ENCODE measurements at regions not wholly inside any gene's neighbourhood (a gene's known extent, or its start where the extent isn't known, plus 50 kb on each side); places are given as distances from the start of the nearest gene placed in this dataset.

DNA sequence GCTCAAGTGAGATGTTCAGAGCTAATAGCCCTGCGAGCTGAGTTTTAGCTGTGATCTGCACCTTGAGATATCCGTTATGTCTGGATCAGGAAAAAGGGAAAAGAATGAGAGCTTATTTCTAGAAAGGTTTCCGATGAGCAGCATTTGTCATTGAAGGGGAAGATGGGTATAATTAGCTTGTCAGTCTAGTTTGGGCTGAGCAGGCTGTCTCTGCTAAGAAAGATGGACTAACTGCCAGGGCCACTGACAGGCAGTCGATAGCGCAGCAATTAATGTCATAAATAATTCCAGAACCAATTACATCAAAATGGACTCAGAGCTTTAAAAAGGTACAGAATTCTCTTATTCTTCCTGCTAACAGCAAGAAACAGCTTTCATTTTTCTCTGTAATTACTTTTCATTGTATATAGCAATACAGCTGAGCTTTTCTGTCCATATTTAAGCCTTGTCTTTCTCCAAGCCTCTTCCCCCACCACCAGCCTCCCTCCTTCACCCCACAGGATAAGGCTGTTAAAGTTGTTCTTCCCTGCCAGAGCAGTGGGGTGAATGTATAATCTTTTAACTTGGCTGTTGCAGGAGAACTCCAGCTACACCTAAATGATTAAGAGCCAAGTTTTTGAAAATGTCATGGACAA lies 1006.5 kb downstream of the KCNMA1 start:
- Mint-ChIP-seq H3K9me3 (peaks cover 0 to 3% (median 3%) of the 10 kb centered on the region in 3 donors), H3K4me3 (no peak overlapping the region), H3K4me1 (peaks cover 0 to 4% (median 0%) of the 10 kb centered on the region in 3 donors), H3K27ac (no peak overlapping the region), H3K36me3 (no peaks in the 10 kb centered on the region), H3K27me3 (no peaks in the 10 kb centered on the region)
- DNase-seq (no peak), ATAC-seq (replicated peaks in 1 of 4) (no peak)
- CTCF ChIA-PET = no interaction called here
- Histone ChIP-seq H3K27ac (ENCODE audit: low read length) (no peak overlapping the region), H3K27me3 (replicated peaks in 1 of 2; ENCODE audit: control insufficient read depth in 2 of 2, extremely low read depth in 1 of 2, insufficient read depth in 2 of 2, low read length in 1 of 2) (no peaks in the 10 kb centered on the region), H3K4me1 (ENCODE audit: control insufficient read depth in 1 of 2, extremely low read depth in 1 of 2, insufficient read depth in 2 of 2, low read length in 2 of 2) (no peaks in the 10 kb centered on the region), H3K4me3 (ENCODE audit: control insufficient read depth in 1 of 2, extremely low read depth in 1 of 2, low read length in 1 of 2) (no peak overlapping the region), H3K9me3 (no peaks in the 10 kb centered on the region), H3K36me3 (ENCODE audit: control insufficient read depth in 2 of 2, extremely low read depth in 1 of 2, insufficient read depth in 1 of 2, low read length in 1 of 2) (no peaks in the 10 kb centered on the region)
- POLR2A ChIA-PET = no interaction called here
- 80% methylated on average over 4 of the region's 5 CpGs for WGBS (ENCODE audit: insufficient coverage)

DNA sequence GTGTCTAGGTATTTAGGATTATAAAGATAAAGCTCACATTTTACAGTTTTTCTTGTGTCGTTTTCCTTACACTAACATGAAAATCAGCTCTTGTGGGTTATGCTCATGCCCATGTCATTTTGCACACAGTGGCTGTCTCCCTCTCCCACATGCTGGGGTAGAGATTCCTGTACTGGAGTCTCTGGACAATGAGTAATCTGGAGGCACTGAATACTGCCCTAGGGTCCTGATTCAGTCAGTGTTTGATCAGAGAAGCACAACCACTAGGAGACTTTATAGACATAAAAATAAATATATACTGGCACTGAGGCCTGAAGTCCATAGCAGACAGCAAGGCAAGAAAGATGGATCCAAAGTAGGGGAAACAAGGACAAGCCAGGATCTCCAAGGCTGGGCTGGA lies 1008.8 kb downstream of the KCNMA1 start:
- no peak overlapping the region for H3K27ac ChIP-seq (ENCODE audit: low read length)
- no peaks in the 10 kb centered on the region for H3K27me3 ChIP-seq (replicated peaks in 1 of 2; ENCODE audit: control insufficient read depth in 2 of 2, extremely low read depth in 1 of 2, insufficient read depth in 2 of 2, low read length in 1 of 2)
- no peaks in the 10 kb centered on the region for H3K36me3 ChIP-seq (ENCODE audit: control insufficient read depth in 2 of 2, extremely low read depth in 1 of 2, insufficient read depth in 1 of 2, low read length in 1 of 2)
- no peaks in the 10 kb centered on the region for H3K27me3 Mint-ChIP-seq
- H3K27ac Mint-ChIP-seq = no peak overlapping the region
- ATAC-seq (replicated peaks in 1 of 4) = no peak
- no peaks in the 10 kb centered on the region for H3K4me1 ChIP-seq (ENCODE audit: control insufficient read depth in 1 of 2, extremely low read depth in 1 of 2, insufficient read depth in 2 of 2, low read length in 2 of 2)
- ChIA-PET POLR2A (no interaction called here), CTCF (no interaction called here)
- no peak overlapping the region for H3K4me3 Mint-ChIP-seq
- no peaks in the 10 kb centered on the region for H3K9me3 ChIP-seq
- H3K4me3 ChIP-seq (ENCODE audit: control insufficient read depth in 1 of 2, extremely low read depth in 1 of 2, low read length in 1 of 2) = no peak overlapping the region
- H3K9me3 Mint-ChIP-seq = peaks cover 0 to 7% (median 3%) of the 10 kb centered on the region in 3 donors
- peaks cover 0 to 4% (median 0%) of the 10 kb centered on the region in 3 donors for H3K4me1 Mint-ChIP-seq
- no peak for DNase-seq
- H3K36me3 Mint-ChIP-seq = no peaks in the 10 kb centered on the region
- WGBS (ENCODE audit: insufficient coverage) = no CpG with 5 or more reads among the region's 1 CpG

DNA sequence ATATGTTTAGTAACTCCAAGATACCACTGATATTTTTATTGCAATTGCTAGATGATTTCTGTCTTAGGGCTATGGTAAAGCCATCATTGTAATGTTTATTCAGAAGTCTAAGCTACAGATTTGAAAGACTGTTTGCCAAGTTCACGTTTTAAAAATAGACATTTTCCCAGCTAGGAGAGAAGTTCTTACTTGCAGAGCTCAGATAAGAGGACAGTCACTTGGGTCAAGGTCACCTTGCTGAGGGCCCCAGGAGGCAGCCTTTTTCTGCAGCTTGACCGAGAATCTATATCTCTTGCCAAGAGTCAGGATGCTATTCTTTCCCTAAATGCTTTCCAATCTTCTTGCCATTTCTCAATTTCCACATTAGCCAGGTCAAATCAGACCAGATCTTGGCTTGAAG lies 1011.2 kb downstream of the KCNMA1 start:
- DNase-seq = no peak
- Mint-ChIP-seq H3K27ac (no peak overlapping the region), H3K4me1 (no peaks in the 10 kb centered on the region), H3K9me3 (peaks cover 0 to 9% (median 3%) of the 10 kb centered on the region in 3 donors), H3K27me3 (no peaks in the 10 kb centered on the region), H3K4me3 (no peak overlapping the region), H3K36me3 (no peaks in the 10 kb centered on the region)
- WGBS (ENCODE audit: insufficient coverage) = 79% methylated on average over 2 of the region's 2 CpGs
- no peak overlapping the region for H3K27ac ChIP-seq (ENCODE audit: low read length)
- no peaks in the 10 kb centered on the region for H3K9me3 ChIP-seq
- ChIA-PET POLR2A (no interaction called here), CTCF (no interaction called here)
- H3K4me1 ChIP-seq (ENCODE audit: control insufficient read depth in 1 of 2, extremely low read depth in 1 of 2, insufficient read depth in 2 of 2, low read length in 2 of 2) = no peaks in the 10 kb centered on the region
- no peak overlapping the region for H3K4me3 ChIP-seq (ENCODE audit: control insufficient read depth in 1 of 2, extremely low read depth in 1 of 2, low read length in 1 of 2)
- no peaks in the 10 kb centered on the region for H3K36me3 ChIP-seq (ENCODE audit: control insufficient read depth in 2 of 2, extremely low read depth in 1 of 2, insufficient read depth in 1 of 2, low read length in 1 of 2)
- ATAC-seq (replicated peaks in 1 of 4) = no peak
- H3K27me3 ChIP-seq (replicated peaks in 1 of 2; ENCODE audit: control insufficient read depth in 2 of 2, extremely low read depth in 1 of 2, insufficient read depth in 2 of 2, low read length in 1 of 2) = no peaks in the 10 kb centered on the region

DNA sequence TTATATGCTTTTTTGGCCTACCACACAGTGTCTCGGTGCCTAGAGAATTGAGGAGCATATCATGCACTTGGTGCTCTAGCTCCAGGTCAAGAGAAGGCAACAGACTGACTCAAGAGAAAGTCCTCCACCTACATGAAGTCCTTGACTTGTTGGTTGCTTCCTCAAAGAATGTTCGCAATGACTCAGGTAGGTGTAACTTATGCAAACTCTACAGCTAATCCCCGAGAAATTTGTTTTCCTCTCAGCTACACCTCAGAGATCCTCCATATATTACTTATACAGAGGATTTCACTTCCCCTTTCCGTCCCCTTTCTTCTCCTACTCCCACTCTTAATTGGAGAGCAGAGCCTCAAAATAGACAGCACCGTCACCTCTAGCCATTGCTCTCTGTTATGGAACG lies 1013.1 kb downstream of the KCNMA1 start:
- Mint-ChIP-seq H3K27me3 (no peaks in the 10 kb centered on the region), H3K4me1 (no peaks in the 10 kb centered on the region), H3K4me3 (no peak overlapping the region), H3K27ac (no peak overlapping the region), H3K9me3 (peaks cover 6 to 15% (median 7%) of the 10 kb centered on the region in 3 donors), H3K36me3 (no peaks in the 10 kb centered on the region)
- CTCF ChIA-PET = no interaction called here
- DNase-seq (no peak), ATAC-seq (replicated peaks in 1 of 4) (no peak)
- POLR2A ChIA-PET = no interaction called here
- no peaks in the 10 kb centered on the region for H3K27me3 ChIP-seq (replicated peaks in 1 of 2; ENCODE audit: control insufficient read depth in 2 of 2, extremely low read depth in 1 of 2, insufficient read depth in 2 of 2, low read length in 1 of 2)
- H3K4me3 ChIP-seq (ENCODE audit: control insufficient read depth in 1 of 2, extremely low read depth in 1 of 2, low read length in 1 of 2) = no peak overlapping the region
- no peaks in the 10 kb centered on the region for H3K36me3 ChIP-seq (ENCODE audit: control insufficient read depth in 2 of 2, extremely low read depth in 1 of 2, insufficient read depth in 1 of 2, low read length in 1 of 2)
- no peak overlapping the region for H3K27ac ChIP-seq (ENCODE audit: low read length)
- no peaks in the 10 kb centered on the region for H3K4me1 ChIP-seq (ENCODE audit: control insufficient read depth in 1 of 2, extremely low read depth in 1 of 2, insufficient read depth in 2 of 2, low read length in 2 of 2)
- no peaks in the 10 kb centered on the region for H3K9me3 ChIP-seq
- 64% methylated on average over 3 of the region's 6 CpGs for WGBS (ENCODE audit: insufficient coverage)

DNA sequence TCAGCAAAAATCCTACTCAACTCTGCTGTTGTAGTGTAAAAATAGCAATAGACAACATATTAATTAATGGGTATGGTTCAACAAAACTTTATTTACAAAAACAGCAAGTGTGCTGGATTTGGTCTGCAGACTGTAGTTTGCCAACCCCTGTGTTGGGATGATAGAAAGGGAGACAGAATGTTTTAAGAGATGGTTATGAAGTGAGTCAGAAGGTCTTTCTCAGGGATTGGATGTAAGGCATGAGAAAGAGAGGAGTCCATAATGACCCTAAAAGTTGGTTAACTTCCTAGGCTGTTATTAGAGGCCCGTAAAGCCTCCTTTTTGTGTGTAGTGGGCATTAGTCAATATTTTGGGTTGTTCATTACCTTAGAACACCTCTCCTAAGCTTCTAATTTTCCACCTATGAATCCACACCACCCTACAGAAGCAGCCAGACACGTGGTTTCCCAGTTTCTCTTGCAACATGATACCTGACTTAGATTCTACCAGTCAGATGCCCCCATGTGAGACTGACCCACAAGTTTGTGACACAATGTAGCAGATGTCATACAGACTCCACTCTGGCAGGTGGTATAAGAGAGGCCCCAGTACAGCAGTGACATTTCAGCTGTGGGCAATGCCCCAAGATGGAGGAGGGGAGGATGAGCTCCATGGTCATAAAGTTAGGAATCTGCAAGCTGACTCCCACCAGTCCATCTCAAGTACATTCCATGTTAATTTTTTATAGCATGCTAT lies 1015.6 kb downstream of the KCNMA1 start:
- no peaks in the 10 kb centered on the region for H3K9me3 ChIP-seq
- WGBS (ENCODE audit: insufficient coverage) = 20% methylated on average over 1 of the region's 2 CpGs
- Mint-ChIP-seq H3K27ac (no peak overlapping the region), H3K4me3 (no peak overlapping the region), H3K27me3 (no peaks in the 10 kb centered on the region), H3K9me3 (peaks cover 7 to 20% (median 12%) of the 10 kb centered on the region in 3 donors), H3K36me3 (no peaks in the 10 kb centered on the region), H3K4me1 (no peaks in the 10 kb centered on the region)
- no peaks in the 10 kb centered on the region for H3K4me1 ChIP-seq (ENCODE audit: control insufficient read depth in 1 of 2, extremely low read depth in 1 of 2, insufficient read depth in 2 of 2, low read length in 2 of 2)
- CTCF ChIA-PET = no interaction called here
- POLR2A ChIA-PET = no interaction called here
- no peaks in the 10 kb centered on the region for H3K36me3 ChIP-seq (ENCODE audit: control insufficient read depth in 2 of 2, extremely low read depth in 1 of 2, insufficient read depth in 1 of 2, low read length in 1 of 2)
- ATAC-seq (replicated peaks in 1 of 4) (no peak), DNase-seq (no peak)
- H3K27ac ChIP-seq (ENCODE audit: low read length) = no peak overlapping the region
- no peak overlapping the region for H3K4me3 ChIP-seq (ENCODE audit: control insufficient read depth in 1 of 2, extremely low read depth in 1 of 2, low read length in 1 of 2)
- no peaks in the 10 kb centered on the region for H3K27me3 ChIP-seq (replicated peaks in 1 of 2; ENCODE audit: control insufficient read depth in 2 of 2, extremely low read depth in 1 of 2, insufficient read depth in 2 of 2, low read length in 1 of 2)

DNA sequence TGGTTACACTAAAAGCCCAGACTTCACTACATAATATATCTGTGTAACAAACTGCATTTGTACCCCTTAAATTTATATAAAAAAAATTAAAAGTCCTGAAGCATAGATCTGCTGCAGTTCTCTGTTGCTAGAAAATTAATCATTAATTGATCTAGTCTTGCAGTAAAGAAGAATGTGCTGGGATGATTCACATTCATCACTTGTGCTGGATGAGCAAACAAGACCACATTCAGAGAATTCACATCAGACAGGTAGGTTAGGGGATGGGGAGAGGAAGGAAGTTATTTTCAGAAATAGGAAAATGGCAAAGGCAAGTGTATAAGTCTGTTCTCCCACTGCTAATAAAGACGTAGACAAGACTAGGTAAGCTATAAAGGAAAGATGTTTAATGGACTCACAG lies 1019.0 kb downstream of the KCNMA1 start:
- CTCF ChIA-PET = no interaction called here
- H3K36me3 Mint-ChIP-seq = no peaks in the 10 kb centered on the region
- no peak for DNase-seq
- Histone ChIP-seq H3K36me3 (ENCODE audit: control insufficient read depth in 2 of 2, extremely low read depth in 1 of 2, insufficient read depth in 1 of 2, low read length in 1 of 2) (no peaks in the 10 kb centered on the region), H3K27ac (ENCODE audit: low read length) (no peak overlapping the region), H3K9me3 (no peaks in the 10 kb centered on the region), H3K27me3 (replicated peaks in 1 of 2; ENCODE audit: control insufficient read depth in 2 of 2, extremely low read depth in 1 of 2, insufficient read depth in 2 of 2, low read length in 1 of 2) (no peaks in the 10 kb centered on the region), H3K4me3 (ENCODE audit: control insufficient read depth in 1 of 2, extremely low read depth in 1 of 2, low read length in 1 of 2) (no peak overlapping the region), H3K4me1 (ENCODE audit: control insufficient read depth in 1 of 2, extremely low read depth in 1 of 2, insufficient read depth in 2 of 2, low read length in 2 of 2) (no peaks in the 10 kb centered on the region)
- no peaks in the 10 kb centered on the region for H3K27me3 Mint-ChIP-seq
- 83% methylated on average over 1 of the region's 1 CpG for WGBS (ENCODE audit: insufficient coverage)
- no peak overlapping the region for H3K27ac Mint-ChIP-seq
- no peaks in the 10 kb centered on the region for H3K4me1 Mint-ChIP-seq
- ATAC-seq (replicated peaks in 1 of 4) = no peak
- H3K4me3 Mint-ChIP-seq = no peak overlapping the region
- H3K9me3 Mint-ChIP-seq = peaks cover 12 to 20% (median 16%) of the 10 kb centered on the region in 3 donors
- POLR2A ChIA-PET = no interaction called here
